ENCODE measurements at regions not wholly inside any gene's neighbourhood (a gene's known extent, or its start where the extent isn't known, plus 50 kb on each side); places are given as distances from the start of the nearest gene placed in this dataset.

DNA sequence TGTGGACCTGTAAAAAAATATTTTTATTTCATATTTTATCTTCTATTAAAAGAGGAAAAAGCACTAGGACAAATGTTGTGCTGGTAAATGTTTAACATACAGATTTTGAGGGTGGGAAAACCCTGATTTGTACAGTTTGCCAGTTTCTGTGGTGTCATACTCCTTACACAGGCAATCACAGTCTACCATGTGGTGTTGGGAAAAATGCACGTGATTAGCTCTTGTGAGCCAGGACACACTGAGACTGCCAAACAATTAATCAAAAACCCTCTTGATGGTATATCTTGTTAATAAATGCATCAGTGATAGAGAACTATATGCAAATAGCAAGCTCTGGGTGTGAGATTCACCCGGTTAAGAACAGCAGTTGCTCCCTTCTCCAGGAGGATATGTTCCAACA lies 136.5 kb upstream of the ZC3H11B start:
- TF ChIP-seq HNRNPUL1 (IDR thresholded peaks at IDR 0.05; ENCODE audit: low read depth, low read length) = no peak
- TF ChIP-seq ZNF563 (CRISPR knock-in tag; IDR thresholded peaks at IDR 0.05) = no peak

Data from HepG2 (cell line).